Uterus (tissue), 2 donors: ENCODE measurements at regions not wholly inside any gene's neighbourhood (a gene's known extent, or its start where the extent isn't known, plus 50 kb on each side); places are given as distances from the start of the nearest gene placed in this dataset.

Source experiments
- CTCF ChIP-seq, 4 experiments: fragments of 200-600 bp in 2 of 4; fragments of 450-650 bp in 2 of 4; sonication (generic) in 2 of 4; IDR thresholded peaks; one replicate each; pipeline ENCODE4 v1.5.1; 2016 to 2019; ENCODE audit warnings: antibody characterized with exemption in 4 of 4, mild to moderate bottlenecking in 2 of 4, moderate library complexity in 1 of 4
- POLR2A ChIP-seq, 2 donors: fragments of 450-650 bp; IDR thresholded peaks; one replicate each; pipeline ENCODE4 v1.6.1; 2016; ENCODE audit warnings: antibody characterized with exemption in 2 of 2, mild to moderate bottlenecking in 1 of 2, moderate library complexity in 1 of 2

- no peak for TF ChIP-seq POLR2A (IDR thresholded peaks at IDR 0.05)
- no peak for TF ChIP-seq CTCF (IDR thresholded peaks at IDR 0.05)
Observed at GRCh38 chr14:76943072-76943471, 85.4 kb downstream of the IRF2BPL start.
